HG02623 (cell line): ENCODE measurements at regions not wholly inside any gene's neighbourhood (a gene's known extent, or its start where the extent isn't known, plus 50 kb on each side); places are given as distances from the start of the nearest gene placed in this dataset.
"Not testable (repeated sequence)": the region's sequence is repeated elsewhere in the genome, so short reads cannot be mapped to it uniquely, and the experiment has no call there.

Experiments
- ATAC-seq: cut with Tn5 transposase; IDR thresholded peaks from one replicate; pipeline ENCODE4 v1.9.1; 2021; ENCODE audit warnings: moderate library complexity; ENCODE audit not compliant: unreplicated experiment

GRCh38 chr10:64528294-64529002 lies 1007.2 kb downstream of the REEP3 start:
- ATAC-seq = no peak

GRCh38 chr10:64529003-64529350 lies 1007.8 kb downstream of the REEP3 start:
- ATAC-seq = no peak

GRCh38 chr10:64534616-64535015 lies 1013.4 kb downstream of the REEP3 start:
- ATAC-seq = no peak

- ATAC-seq = no peak
Observed at GRCh38 chr10:64535131-64535867, 1014.1 kb downstream of the REEP3 start.

GRCh38 chr10:64537112-64537511 lies 1015.9 kb downstream of the REEP3 start:
- ATAC-seq = no peak

GRCh38 chr10:64537928-64538327 lies 1016.7 kb downstream of the REEP3 start:
- ATAC-seq = no peak

GRCh38 chr10:64546073-64546472 lies 1024.9 kb downstream of the REEP3 start:
- no peak for ATAC-seq

- no peak for ATAC-seq
Observed at GRCh38 chr10:64547168-64547567, 1026.0 kb downstream of the REEP3 start.

- ATAC-seq = no peak
Observed at GRCh38 chr10:64555666-64556065, 1034.5 kb downstream of the REEP3 start.

GRCh38 chr10:64558094-64558835 lies 1037.1 kb downstream of the REEP3 start:
- ATAC-seq = no peak

GRCh38 chr10:64571056-64571455 lies 1049.9 kb downstream of the REEP3 start:
- no peak for ATAC-seq

- ATAC-seq = no peak
Observed at GRCh38 chr10:64573623-64574325, 1052.6 kb downstream of the REEP3 start.

- ATAC-seq = no peak
Observed at GRCh38 chr10:64574371-64574770, 1053.2 kb downstream of the REEP3 start.

- ATAC-seq = no peak
Observed at GRCh38 chr10:64576497-64576896, 1055.3 kb downstream of the REEP3 start.

- ATAC-seq = not testable (repeated sequence)
Observed at GRCh38 chr10:64578757-64579156, 1057.6 kb downstream of the REEP3 start.

- no peak for ATAC-seq
Observed at GRCh38 chr10:64586934-64587503, 1065.8 kb downstream of the REEP3 start.

GRCh38 chr10:64594072-64594471 lies 1072.9 kb downstream of the REEP3 start:
- ATAC-seq = no peak

GRCh38 chr10:64598600-64598999 lies 1077.4 kb downstream of the REEP3 start:
- no peak for ATAC-seq

- no peak for ATAC-seq
Observed at GRCh38 chr10:64601298-64601697, 1080.1 kb downstream of the REEP3 start.

- ATAC-seq = no peak
Observed at GRCh38 chr10:64617085-64617484, 1095.9 kb downstream of the REEP3 start.

GRCh38 chr10:64619102-64619501 lies 1097.9 kb downstream of the REEP3 start:
- ATAC-seq = no peak
